ENCODE measurements at regions not wholly inside any gene's neighbourhood (a gene's known extent, or its start where the extent isn't known, plus 50 kb on each side); places are given as distances from the start of the nearest gene placed in this dataset.

DNA sequence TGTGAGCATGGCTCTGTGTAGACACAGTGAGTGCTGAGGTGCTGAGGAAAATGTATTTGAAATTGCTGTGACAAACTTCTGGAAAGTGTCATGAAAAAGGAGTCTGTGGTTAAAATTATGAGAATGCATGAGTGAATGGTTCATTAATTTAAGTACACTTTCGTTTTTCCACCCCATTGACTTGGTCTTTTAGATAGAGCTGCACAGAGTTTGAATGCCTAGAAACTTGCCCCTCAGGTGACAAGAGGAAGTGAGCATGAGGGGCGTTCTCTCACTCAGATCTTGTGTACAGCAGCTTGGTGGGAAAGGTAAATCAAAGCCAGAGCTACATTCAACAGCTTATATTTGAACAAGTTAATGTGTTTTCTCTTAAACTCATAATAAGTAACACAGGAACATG is 296.8 kb downstream of the WDR72 start:
- no peak for DNase-seq (ENCODE audit: low read depth)

DNA sequence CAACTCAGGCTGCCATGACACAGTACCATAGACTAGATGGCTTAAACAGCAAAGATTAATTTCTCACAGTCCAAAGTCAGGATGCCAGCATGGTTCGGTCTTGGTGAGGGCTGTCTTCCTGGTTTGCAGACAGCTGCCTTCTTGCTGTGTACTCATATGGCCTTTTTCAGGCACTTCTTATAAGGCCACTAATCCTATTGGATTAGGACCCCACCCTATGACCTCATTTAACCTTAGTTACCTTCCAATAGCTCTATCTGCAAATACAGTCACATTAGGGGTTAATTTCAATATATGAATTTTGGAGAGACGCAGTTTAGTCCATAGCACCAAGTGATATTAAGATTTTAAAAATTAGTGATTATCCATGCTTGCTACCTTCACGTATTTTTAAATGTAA is 297.8 kb downstream of the WDR72 start:
- no peak for DNase-seq (ENCODE audit: low read depth)

DNA sequence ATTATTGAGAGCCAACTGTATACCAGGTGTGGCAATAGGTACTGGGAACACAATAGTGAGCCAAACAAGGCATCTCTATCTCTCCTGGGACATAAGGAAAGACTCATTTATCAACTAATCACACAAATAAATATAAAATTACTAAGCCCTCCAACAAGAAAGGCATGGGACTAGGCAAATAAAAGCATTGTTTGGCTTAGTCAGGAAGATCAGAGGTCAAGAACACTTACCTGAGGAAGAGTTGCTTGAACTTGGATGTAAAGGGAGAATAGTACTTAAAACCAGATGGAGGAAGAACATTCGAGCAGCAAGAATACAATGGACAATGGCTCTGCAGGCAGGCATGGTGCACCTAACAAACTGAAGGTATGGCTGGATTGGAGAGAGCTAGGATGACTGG is 300.7 kb downstream of the WDR72 start:
- no peak for DNase-seq (ENCODE audit: low read depth)

DNA sequence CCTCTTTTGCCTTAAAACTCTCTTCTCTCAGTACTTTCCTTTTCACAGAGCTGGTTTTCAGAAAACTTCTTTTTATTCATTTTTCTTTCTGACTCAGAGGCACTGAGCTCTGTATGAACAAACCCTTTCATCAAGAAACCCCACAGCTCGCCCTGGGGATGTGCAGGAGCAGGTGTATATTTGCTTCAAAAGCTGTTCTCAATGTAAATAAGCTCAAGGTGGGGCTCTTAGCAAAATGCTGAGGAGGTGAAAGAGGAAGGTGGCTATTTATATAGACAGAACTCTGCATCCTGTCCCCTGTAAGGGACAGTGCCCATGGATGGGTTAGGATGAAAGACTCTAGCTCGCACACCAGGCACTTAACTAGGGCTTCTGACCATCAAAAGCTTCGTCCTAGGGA is 302.0 kb downstream of the WDR72 start:
- no peak for DNase-seq (ENCODE audit: low read depth)

DNA sequence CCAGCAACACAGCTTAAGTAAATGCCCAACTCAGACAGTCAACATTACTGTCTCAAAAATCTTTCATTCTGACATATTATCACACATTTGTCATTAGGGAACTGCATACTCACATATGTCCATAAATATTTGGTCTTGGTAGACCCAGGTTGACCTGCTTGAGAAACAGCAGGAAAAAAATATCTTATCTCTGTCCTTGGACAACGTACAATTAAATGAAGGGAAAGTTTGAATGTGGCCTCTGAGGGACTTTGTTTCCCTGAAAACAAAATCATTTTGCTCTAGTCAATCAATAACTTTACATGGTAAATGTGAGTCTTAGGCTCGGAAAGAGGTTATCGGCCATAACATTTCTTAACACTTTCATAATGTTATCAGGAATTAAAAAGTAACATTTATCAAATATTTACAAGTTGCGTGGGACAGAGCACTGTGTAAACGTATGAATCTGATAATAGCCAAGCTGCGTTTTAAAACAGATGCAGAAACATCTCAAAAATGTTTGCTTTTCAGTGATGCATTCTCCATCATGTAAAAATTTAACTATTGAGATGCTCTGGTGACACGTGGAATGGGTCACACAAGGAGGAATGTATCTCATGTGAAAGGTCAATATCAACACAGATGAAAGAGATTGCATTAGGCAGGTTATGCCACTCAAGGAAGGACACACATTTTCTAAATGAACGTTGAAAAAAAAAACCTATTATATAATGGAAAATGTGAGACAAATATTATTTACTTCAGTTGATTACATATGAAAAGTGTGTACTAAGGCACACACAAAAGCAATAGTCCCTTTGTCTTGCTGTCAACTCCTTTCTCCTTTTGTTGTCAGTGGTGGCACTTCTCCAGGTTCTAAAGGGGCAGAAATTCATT is 304.4 kb downstream of the WDR72 start:
- no peak for DNase-seq (ENCODE audit: low read depth)

DNA sequence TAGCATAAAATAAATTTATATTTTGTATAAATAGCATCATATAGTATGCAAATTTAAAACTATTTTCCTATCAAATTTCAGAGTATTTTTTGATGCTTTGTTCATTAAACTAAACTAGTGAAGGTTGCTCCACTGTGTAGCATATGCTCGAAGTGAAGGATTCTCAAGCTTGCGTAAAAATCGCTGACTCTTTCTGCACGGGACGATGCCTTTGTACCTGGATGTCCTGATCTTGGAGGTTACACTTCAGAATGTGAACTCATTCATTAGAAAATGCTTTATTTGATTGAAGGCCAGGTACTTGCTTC is 305.0 kb downstream of the WDR72 start:
- no peak for DNase-seq (ENCODE audit: low read depth)

DNA sequence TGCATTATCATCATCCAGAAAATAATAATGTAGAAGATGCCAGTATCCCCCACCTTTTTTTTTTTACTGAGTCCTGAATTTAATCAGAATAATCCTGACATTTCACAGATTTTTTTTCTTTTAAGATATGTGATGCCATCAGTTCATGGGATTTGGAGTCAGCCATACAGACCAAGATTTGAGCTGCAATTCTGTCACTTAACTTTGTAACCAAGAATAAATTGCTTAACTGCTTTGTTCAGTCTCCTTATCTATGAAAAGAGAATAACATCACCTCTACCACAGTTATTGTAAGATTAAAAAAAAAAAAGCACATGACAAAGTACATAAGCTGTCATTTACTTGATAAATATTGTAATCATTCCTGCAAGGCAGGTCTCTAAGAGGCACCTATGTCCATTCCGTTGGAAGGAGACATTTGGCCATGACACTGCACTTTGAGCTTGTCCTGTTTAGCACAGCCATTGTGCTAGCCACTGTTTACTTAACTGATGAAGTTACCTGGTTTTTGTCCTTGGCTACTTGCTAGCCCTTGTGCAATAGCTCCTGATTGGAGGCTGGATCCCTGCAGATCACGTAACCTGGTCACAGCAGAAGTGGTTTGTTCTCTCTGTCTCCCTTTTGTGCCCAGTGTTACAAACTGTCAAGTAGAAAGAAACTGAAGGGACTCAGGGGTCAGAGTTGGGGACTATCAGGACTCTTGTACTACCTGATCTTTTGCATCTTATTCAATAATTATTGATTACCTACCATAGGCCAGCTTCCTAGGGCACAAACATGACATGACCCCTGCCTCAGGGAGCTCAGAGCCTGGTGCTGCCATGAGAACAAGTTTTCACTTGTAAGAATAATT is 306.0 kb downstream of the WDR72 start:
- DNase-seq (ENCODE audit: low read depth) = no peak

DNA sequence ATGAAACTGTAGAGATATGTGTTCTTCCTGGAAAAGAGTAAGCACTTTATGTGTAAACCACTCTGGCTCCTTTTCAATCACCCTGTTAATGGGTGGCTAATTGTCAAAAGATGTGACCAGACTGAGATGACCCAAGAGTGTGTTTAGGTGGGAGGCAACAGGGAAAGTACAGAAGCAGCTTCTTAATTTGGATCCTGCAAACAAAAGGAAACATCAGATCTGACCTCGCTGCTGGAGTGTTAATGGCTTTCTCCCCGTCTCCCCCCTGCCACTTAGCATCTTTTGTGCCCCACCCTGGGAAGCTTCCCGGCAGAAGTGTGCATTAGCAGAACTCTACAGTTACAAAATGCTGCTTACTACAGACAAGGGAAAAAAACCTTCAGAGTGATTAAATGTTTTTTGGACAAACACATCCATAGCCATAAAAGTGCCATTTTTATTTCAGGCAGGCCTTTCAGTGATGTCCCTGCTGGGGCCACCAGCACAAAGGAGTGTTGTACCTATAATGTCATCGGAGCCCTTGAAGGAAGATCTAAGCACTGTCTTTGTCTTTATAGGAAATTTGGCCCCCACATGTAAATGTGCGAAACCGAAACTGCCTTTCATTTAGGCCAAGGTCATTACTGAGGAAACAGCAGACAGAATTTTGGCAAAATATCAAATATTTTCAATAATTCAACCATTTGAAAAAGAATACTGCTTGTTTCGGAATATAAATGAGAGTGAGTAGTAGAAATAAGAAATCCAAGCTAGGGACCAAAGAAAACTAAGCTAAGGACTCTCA is 311.0 kb downstream of the WDR72 start:
- DNase-seq (ENCODE audit: low read depth) = no peak

DNA sequence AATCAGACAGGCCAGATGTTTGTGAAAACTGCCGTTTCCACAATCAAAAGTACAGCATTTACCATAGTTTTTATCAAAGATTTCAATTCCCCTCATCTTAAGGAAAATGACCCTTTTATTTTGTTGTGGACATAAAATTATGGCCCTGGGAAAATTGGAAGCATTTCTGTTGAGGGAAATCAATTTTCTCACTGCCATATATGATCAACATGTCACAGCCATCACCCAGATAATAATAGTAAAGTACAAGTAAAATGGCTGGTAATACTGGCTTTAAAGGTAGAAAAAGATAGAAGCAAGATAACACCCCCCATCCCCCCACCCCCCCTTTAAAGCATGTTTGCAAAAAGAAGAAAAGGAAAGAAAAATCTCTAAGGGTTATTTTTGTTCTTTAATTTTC is 311.7 kb downstream of the WDR72 start:
- no peak for DNase-seq (ENCODE audit: low read depth)

DNA sequence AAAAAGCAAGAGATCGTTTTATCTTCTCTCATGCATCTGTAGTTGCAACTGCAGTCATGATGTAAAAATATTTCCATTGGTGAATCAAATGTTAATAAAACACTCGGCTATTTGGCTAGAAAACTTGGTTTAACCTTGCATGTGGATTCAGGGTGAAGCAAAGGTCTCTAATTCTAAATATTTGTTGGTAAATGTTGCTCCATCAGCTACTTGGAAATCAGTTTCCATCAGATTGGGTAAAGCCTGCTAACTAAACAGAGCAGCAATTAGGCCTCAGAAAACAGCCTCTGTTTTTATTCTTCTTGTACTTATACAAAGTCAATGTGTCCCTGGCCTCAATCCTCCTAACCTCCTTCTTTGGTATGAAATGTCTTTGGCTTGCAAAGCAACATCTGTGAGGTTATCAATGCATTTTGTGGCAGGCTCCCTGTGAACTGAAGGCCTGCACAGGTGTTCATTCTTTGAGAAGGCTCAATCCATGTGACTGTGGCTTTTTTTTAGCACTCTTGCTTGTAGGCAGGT is 312.3 kb downstream of the WDR72 start:
- DNase-seq (ENCODE audit: low read depth) = no peak

DNA sequence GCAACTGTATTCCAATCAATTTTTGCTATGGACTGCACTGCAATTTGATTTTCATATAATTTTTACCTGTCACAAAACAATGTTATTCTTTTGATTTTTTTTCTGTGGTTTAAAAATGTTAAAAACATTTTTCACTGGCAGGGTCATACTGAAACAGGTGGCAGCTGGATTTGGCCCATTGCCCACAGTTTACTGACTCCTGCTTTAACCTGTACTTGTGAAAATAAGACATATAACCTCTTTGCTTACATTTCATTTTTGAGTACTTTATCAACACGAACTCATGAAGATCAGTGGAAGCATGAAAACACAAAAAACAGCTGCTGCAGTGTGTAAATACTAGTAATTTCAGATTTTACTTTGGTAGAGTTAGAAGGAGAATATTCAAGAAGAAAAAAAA is 313.1 kb downstream of the WDR72 start:
- DNase-seq (ENCODE audit: low read depth) = no peak

DNA sequence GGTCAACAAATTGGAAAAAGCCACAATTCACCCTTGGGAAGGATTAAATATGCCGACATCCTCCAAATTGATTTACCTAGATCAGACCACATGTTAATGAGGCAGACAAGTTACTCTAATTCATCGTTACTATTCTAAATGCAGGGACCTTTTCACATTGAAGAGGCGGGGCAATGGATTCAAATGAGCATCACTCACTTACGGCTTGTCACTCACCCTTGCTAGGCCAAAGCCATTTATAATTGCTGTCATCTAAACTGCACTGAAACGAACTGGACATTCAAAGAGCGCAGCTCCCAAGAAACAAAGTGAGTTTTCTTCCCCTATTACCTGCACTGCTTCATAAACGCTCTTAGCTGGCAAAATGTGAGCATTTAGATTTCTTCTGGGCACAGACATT is 313.9 kb downstream of the WDR72 start:
- DNase-seq (ENCODE audit: low read depth) = no peak

DNA sequence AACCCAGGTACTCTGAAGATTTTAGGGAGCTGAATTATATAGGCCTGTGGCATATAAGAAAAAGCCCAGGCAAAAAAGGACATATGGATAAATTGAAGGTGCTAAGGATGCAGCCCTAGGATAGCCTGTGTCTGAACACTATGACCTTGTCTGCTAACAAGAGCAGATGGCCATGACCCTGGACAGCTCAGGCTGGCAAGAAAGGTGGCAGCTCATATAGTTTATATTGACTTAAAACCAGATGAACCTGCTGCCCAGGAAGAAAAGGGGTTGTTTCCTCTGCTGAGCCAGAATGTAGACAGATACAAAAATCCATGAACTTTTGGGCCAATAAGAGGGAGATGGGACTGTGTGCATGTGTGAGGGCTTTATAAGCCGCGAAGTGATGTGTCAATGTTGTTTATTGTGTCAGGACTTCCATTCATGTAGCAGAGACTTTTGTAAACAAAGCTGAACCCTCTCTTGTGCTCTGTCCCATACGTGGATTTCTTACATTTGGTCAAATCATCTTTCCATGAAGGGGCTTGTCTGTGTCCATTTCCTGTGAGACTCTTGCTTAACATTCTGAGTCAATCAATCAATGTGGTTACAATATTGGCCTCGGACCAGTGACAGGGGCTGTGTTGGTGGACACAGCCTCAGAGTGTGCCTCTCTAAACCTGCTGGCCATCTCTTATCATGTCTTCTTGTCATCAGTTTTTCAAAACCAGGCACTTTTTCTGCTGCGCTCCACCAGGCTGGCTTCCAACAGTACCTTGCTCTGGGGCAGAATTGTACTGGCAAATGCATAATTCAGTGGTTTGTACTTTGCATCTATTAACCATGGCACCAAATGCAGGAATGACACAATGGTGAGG is 321.2 kb downstream of the WDR72 start:
- DNase-seq (ENCODE audit: low read depth) = no peak

DNA sequence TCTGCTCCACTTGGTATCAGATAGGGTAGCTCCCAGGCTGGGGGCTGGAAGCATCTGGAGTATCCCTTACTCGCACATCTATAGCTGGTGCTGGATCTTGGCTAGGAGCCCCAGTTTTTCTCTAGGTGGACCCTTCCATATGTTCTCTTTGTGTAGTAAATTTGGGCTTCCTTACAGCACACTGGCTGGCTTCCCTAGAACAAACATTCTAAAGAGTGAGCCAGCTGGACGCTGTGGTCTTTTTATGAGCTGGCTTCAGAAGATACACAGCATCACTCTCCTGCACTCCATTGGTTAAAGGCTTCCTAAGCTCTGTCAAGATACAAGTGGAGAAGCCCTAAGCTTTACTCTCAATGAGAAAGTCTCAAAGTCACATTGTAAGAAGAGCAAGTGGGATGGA is 322.1 kb downstream of the WDR72 start:
- no peak for DNase-seq (ENCODE audit: low read depth)

DNA sequence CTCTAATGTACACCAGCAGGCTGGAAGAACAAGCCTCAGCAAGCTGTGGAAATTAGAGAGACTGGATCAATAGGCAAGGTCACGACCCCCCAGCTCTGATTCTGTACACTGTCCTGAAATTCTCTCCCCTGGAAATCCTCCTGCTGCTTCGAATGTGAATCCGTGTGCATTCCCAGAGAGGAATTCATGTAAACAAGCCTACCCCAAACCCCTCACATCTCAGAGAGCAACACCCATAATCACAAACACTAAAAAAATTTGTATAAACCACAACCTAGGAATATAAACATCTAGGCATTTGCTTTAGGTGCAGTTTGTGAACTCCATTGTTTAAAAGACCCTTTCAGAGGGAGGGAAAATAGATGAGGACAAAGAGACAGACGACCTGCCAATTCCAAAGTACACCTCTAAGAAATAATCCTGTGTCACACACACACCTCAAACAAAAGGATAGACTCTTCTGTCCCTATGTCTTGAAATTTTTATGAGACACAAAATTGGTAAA is 325.2 kb downstream of the WDR72 start:
- DNase-seq (ENCODE audit: low read depth) = no peak

DNA sequence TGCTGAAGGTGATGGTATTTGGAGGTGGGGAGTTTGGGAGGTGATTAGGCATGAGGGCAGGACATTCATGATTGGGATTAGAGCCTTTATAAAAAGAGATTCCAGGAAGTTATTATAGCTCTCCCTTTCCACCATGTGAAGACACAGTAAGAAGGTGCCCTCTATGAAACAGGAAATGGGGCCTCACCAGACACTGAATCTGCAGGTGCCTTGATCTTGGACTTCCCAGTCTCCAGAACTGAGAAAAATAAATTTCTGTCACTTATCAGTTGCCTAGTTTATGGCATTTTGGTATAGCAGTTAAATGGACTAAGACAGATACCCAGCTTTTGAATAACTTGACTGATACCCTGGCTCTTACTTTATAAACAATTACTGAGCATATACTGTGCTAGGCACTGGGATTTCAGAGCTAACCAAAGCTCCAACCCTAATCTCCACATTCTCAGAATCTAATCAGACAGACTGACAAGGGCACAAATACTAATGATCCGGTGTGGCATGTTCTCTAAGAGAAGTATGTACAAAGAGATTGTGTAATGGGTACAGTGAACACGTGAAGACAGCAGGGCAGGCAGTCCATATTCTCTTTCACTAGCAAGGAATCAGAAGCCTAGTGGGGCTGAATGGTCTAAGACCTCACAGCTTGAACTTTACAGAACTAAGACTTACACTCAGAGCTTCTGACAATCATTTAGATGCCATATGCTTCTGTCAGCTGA is 343.1 kb downstream of the WDR72 start:
- DNase-seq (ENCODE audit: low read depth) = no peak

DNA sequence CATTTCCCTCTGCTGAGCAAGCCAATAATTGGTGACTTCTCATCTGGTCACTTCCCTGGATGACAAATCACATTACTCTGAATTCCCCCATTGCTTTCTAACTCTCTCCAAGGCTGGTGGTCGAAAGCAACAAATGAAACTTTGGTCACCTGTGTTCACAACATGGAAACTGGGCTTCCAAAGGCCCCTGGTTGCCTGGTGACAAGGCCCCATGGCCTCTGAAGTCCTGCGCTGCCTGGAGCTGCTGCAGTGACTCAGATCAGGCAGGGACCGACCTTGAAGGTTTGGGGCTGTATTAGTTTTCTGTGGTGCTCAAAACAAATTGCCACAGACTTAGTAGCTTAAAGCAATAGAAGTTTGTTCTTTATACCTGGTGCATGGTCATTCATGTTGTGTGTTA is 345.3 kb downstream of the WDR72 start:
- DNase-seq (ENCODE audit: low read depth) = no peak

DNA sequence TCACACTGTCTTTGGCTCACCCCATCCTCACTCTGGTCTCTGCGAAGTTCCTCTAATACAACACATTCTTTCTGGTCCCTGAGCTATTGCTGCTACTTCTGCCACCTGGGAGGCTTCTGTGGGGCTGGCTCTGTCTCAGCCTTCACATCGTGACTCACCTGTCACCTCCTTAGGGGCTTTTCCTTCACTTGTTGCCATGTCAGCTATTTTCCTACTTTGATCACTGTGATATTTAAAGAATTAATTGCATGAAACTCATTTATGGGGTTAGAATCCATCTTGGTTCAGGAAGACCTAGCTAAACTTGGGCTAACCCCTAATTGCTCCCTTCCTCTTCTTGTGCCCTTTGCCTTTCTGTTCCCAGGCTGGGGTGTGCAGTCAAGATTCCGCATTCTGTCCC is 346.9 kb downstream of the WDR72 start:
- no peak for DNase-seq (ENCODE audit: low read depth)

DNA sequence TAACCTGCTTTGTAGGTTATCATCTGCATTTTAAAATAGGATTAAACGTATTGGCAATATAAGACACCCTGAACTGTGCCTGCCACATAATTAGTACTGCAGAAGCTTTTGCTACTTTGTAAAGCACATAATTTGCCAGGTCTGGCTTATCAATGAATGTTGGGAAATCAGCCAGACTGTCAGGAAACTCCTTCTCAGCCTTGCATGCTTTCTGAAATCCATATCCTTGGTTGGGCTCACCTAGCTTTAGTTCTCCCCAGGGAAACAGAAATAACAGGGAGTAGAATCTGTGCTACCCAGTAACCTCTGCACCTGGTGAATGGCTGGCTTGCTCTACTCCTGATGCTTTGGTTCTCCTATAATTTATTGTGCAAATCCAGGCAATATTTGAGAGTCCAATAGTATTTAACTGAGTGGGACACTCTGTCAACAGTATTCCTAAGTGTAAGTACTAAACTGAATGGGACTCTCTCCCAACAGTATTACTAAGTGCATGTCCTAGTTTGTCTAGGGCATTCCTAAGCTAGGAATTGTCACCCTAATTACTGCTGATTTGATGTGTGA is 354.5 kb downstream of the WDR72 start:
- no peak for DNase-seq (ENCODE audit: low read depth)

DNA sequence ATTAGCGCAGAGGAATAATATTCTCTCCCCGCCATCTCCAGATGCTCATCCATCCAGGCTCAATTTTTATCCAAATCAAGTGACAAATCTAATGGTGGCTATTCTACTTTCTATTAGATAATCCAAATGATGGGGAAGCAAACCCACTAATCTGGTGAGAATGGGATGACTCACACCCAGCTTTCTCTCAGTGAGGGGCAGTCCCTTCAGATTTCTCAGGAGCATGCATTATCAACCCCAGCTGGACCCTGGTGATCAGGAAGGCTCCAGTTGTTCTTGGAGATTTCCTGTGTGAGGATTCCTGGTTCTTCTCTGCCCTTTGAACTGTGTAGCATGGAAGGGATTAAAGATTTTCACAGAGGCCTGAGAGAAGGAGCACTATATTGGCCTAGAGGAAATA is 358.0 kb downstream of the WDR72 start:
- no peak for DNase-seq (ENCODE audit: low read depth)
